NCI-H345 (cell line): ENCODE measurements at regions not wholly inside any gene's neighbourhood (a gene's known extent, or its start where the extent isn't known, plus 50 kb on each side); places are given as distances from the start of the nearest gene placed in this dataset.
"Not testable (repeated sequence)": the region's sequence is repeated elsewhere in the genome, so short reads cannot be mapped to it uniquely, and the experiment has no call there.

ENCODE experiments used
- DNase-seq: peaks from one replicate; lab custom pipeline; 2025; lab: John Stamatoyannopoulos, UW

GRCh38 chr3:18236726-18237125, 188.4 kb downstream of the SATB1 start:
- no peak for DNase-seq

GRCh38 chr3:18234717-18235335, 190.3 kb downstream of the SATB1 start:
- peak; percentile 49 for DNase-seq

GRCh38 chr3:18233987-18234716, 191.0 kb downstream of the SATB1 start:
- DNase-seq = peak; percentile 66

GRCh38 chr3:18232317-18232716, 192.8 kb downstream of the SATB1 start:
- no peak for DNase-seq

- DNase-seq = no peak
These were observed 197.1 kb downstream of the SATB1 start for GRCh38 chr3:18228060-18228459.

GRCh38 chr3:18225709-18226108, 199.4 kb downstream of the SATB1 start:
- DNase-seq = no peak

GRCh38 chr3:18224426-18224825, 200.7 kb downstream of the SATB1 start:
- DNase-seq = no peak

- no peak for DNase-seq
These were observed 201.2 kb downstream of the SATB1 start for GRCh38 chr3:18223974-18224373.

GRCh38 chr3:18223571-18223970, 201.6 kb downstream of the SATB1 start:
- no peak for DNase-seq

- no peak for DNase-seq
These were observed 202.5 kb downstream of the SATB1 start for GRCh38 chr3:18222686-18223085.

GRCh38 chr3:18217507-18218174, 207.5 kb downstream of the SATB1 start:
- no peak for DNase-seq

GRCh38 chr3:18216996-18217395, 208.1 kb downstream of the SATB1 start:
- no peak for DNase-seq

GRCh38 chr3:18215639-18216038, 209.5 kb downstream of the SATB1 start:
- no peak for DNase-seq

- DNase-seq = no peak
These were observed 214.0 kb downstream of the SATB1 start for GRCh38 chr3:18211116-18211515.

GRCh38 chr3:18208856-18209255, 216.3 kb downstream of the SATB1 start:
- no peak for DNase-seq

- DNase-seq = no peak
These were observed 217.0 kb downstream of the SATB1 start for GRCh38 chr3:18208091-18208490.

- DNase-seq = no peak
These were observed 217.9 kb downstream of the SATB1 start for GRCh38 chr3:18207226-18207625.

GRCh38 chr3:18205701-18206100, 219.4 kb downstream of the SATB1 start:
- DNase-seq = not testable (repeated sequence)

- no peak for DNase-seq
These were observed 223.8 kb downstream of the SATB1 start for GRCh38 chr3:18201315-18201714.

GRCh38 chr3:18199757-18200156, 225.4 kb downstream of the SATB1 start:
- no peak for DNase-seq

- DNase-seq = no peak
These were observed 229.3 kb downstream of the SATB1 start for GRCh38 chr3:18195836-18196235.

- no peak for DNase-seq
These were observed 230.7 kb downstream of the SATB1 start for GRCh38 chr3:18194431-18194830.

- no peak for DNase-seq
These were observed 234.5 kb downstream of the SATB1 start for GRCh38 chr3:18190646-18191045.
